HG02588 (cell line): ENCODE measurements at regions not wholly inside any gene's neighbourhood (a gene's known extent, or its start where the extent isn't known, plus 50 kb on each side); places are given as distances from the start of the nearest gene placed in this dataset.
"Not testable (repeated sequence)": the region's sequence is repeated elsewhere in the genome, so short reads cannot be mapped to it uniquely, and the experiment has no call there.

Experiments used
- ATAC-seq: cut with Tn5 transposase; IDR thresholded peaks from one replicate; pipeline ENCODE4 v1.9.1; 2021; ENCODE audit warnings: mild to moderate bottlenecking, moderate library complexity; ENCODE audit not compliant: unreplicated experiment

GRCh38 chr13:38415233-38415632 is 65.6 kb downstream of the UFM1 start:
- peak; percentile 98 for ATAC-seq

GRCh38 chr13:38417241-38417640 is 67.6 kb downstream of the UFM1 start:
- no peak for ATAC-seq

- ATAC-seq = peak; percentile 32
Measured at GRCh38 chr13:38417727-38418126, 68.1 kb downstream of the UFM1 start.

GRCh38 chr13:38418286-38418685 is 68.6 kb downstream of the UFM1 start:
- ATAC-seq = no peak

GRCh38 chr13:38419312-38419873 is 69.7 kb downstream of the UFM1 start:
- ATAC-seq = peak; percentile 25

GRCh38 chr13:38421590-38422560 is 72.2 kb downstream of the UFM1 start:
- no peak for ATAC-seq

- ATAC-seq = no peak
Measured at GRCh38 chr13:38429916-38430315, 80.3 kb downstream of the UFM1 start.

GRCh38 chr13:38430796-38431195 is 81.1 kb downstream of the UFM1 start:
- no peak for ATAC-seq

GRCh38 chr13:38440666-38441065 is 91.0 kb downstream of the UFM1 start:
- no peak for ATAC-seq

- no peak for ATAC-seq
Measured at GRCh38 chr13:38444904-38445303, 95.3 kb downstream of the UFM1 start.

GRCh38 chr13:38452656-38453055 is 103.0 kb downstream of the UFM1 start:
- ATAC-seq = no peak

- no peak for ATAC-seq
Measured at GRCh38 chr13:38462605-38463004, 113.0 kb downstream of the UFM1 start.

- no peak for ATAC-seq
Measured at GRCh38 chr13:38463048-38463447, 113.4 kb downstream of the UFM1 start.

GRCh38 chr13:38472411-38472810 is 122.8 kb downstream of the UFM1 start:
- not testable (repeated sequence) for ATAC-seq

- no peak for ATAC-seq
Measured at GRCh38 chr13:38473305-38473704, 123.7 kb downstream of the UFM1 start.

- ATAC-seq = no peak
Measured at GRCh38 chr13:38477676-38478075, 128.0 kb downstream of the UFM1 start.

GRCh38 chr13:38483623-38484022 is 134.0 kb downstream of the UFM1 start:
- no peak for ATAC-seq

GRCh38 chr13:38490657-38491056 is 141.0 kb downstream of the UFM1 start:
- ATAC-seq = no peak

GRCh38 chr13:38494445-38494844 is 144.8 kb downstream of the UFM1 start:
- no peak for ATAC-seq

- no peak for ATAC-seq
Measured at GRCh38 chr13:38496917-38497316, 147.3 kb downstream of the UFM1 start.

GRCh38 chr13:38498271-38498670 is 148.6 kb downstream of the UFM1 start:
- ATAC-seq = no peak

- ATAC-seq = no peak
Measured at GRCh38 chr13:38514575-38514974, 164.9 kb downstream of the UFM1 start.
